ENCODE measurements at regions not wholly inside any gene's neighbourhood (a gene's known extent, or its start where the extent isn't known, plus 50 kb on each side); places are given as distances from the start of the nearest gene placed in this dataset.

DNA sequence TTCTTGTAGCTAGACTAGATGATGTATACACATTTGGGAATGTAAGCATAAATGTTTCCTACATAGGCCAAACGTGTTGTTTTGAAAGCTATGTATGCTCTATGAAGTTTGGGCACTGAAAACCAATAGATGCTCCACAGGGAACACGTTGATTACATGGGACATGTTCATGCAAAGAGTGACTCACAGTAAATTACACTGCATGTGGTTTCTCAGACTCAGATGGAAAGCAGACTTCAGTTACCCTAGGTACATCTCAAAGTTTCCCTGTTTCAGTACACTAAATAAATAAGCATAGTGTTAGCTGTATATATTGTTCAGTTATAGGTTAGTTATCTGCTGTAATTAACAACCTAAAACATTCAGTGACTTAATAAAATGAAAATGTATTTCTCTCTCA, 301.9 kb upstream of the RUNX1 start:
- no peak for DNase-seq (ENCODE audit: low spot score in 2 of 2)
- Histone ChIP-seq H3K9me3 (no peaks in the 10 kb centered on the region), H3K27ac (no peak overlapping the region), H3K27me3 (no peaks in the 10 kb centered on the region), H3K4me3 (no peak overlapping the region), H3K4me1 (no peaks in the 10 kb centered on the region), H3K36me3 (no peaks in the 10 kb centered on the region)
- TF ChIP-seq EP300 (IDR thresholded peaks at IDR 0.05) (no peak), POLR2A (IDR thresholded peaks at IDR 0.05) (no peak)
- TF ChIP-seq, protein P1, sequence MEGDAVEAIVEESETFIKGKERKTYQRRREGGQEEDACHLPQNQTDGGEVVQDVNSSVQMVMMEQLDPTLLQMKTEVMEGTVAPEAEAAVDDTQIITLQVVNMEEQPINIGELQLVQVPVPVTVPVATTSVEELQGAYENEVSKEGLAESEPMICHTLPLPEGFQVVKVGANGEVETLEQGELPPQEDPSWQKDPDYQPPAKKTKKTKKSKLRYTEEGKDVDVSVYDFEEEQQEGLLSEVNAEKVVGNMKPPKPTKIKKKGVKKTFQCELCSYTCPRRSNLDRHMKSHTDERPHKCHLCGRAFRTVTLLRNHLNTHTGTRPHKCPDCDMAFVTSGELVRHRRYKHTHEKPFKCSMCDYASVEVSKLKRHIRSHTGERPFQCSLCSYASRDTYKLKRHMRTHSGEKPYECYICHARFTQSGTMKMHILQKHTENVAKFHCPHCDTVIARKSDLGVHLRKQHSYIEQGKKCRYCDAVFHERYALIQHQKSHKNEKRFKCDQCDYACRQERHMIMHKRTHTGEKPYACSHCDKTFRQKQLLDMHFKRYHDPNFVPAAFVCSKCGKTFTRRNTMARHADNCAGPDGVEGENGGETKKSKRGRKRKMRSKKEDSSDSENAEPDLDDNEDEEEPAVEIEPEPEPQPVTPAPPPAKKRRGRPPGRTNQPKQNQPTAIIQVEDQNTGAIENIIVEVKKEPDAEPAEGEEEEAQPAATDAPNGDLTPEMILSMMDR (IDR thresholded peaks at IDR 0.05) = no peak
- WGBS, 2 donors = 59 to 79% methylated on average over 2 of the region's 2 CpGs

DNA sequence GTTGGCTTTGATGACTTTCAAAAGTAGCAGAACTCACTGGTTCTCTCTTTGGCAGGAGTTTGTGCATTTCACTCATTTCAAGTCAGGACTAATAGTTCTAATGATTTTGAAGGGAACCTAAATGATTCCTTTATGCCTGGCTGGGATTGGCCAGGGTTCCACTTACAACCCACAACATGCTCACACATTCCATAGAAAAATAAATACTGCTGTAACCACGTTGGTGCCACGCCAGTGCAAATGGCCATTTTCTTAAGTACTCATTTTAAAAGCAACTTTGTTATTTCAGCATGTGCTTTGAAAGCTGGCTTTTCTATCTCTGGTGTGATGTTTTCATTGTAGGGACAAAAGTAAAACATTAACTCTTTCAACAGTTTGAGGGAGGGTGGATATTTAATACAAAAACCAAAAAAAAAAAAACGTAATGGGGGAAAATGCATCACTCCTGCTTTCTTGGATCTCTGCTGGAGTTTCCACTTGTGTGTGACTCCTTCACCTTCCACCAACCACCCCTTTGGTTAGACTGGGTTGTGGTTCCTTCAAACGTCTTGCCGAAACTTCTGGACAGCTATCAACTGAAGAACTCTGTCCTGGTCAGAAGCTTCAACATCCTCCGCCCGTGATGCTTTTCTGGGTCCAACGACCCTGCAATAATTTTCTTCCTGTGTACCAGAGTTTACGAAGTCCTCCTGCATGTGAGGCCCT, 300.4 kb upstream of the RUNX1 start:
- TF ChIP-seq, protein P1 (IDR thresholded peaks at IDR 0.05) = no peak
- TF ChIP-seq POLR2A (IDR thresholded peaks at IDR 0.05) (no peak), EP300 (IDR thresholded peaks at IDR 0.05) (no peak)
- DNase-seq (ENCODE audit: low spot score in 2 of 2) = no peak
- Histone ChIP-seq H3K27ac (no peak overlapping the region), H3K27me3 (peaks cover 0 to 4% of the 10 kb centered on the region in 2 donors), H3K4me3 (no peak overlapping the region), H3K9me3 (no peaks in the 10 kb centered on the region), H3K36me3 (no peaks in the 10 kb centered on the region), H3K4me1 (no peaks in the 10 kb centered on the region)
- 73 to 77% methylated on average over 9 of the region's 9 CpGs for WGBS, 2 donors

DNA sequence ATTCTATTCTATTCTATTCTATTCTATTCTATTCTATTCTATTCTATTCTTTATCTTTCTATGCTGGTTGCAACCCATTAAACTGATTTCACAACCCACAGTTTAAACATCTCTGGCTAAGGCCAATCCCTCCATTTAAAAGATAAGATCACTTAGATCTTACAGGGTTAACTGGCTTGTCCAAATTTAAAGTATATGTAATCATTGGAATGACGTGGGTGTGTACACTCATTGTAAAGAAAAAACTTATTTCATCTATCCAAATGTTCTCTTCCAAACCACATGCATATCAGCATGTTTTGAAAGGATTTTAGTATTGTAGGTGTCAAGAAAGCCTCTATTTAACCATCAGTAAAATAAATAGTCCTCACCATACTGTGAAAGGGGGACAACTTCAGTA, 299.6 kb upstream of the RUNX1 start:
- no peak overlapping the region for H3K4me3 ChIP-seq

DNA sequence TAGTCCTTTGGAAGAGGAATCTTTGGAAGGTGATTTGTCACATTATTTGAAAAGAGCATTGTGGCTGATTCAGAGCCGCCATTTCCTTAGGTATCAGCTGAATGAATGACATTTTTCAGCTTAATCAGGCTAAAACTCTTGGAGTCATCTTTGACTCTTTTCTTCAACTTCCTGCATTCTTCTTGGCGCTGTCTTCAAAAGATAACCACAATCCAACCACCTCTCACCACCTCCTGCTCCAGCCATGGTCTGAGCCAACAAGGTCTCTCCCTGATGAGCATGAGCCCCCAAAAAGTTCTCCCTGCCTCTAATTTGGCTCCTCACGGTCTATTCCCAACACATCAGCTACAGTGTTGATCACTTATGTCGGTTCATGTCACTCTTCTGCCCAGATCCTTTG, 297.6 kb upstream of the RUNX1 start:
- H3K9me3 ChIP-seq = no peaks in the 10 kb centered on the region
- H3K4me1 ChIP-seq = no peaks in the 10 kb centered on the region
- no peak overlapping the region for H3K27ac ChIP-seq
- TF ChIP-seq EP300 (IDR thresholded peaks at IDR 0.05) (no peak), POLR2A (IDR thresholded peaks at IDR 0.05) (no peak)
- TF ChIP-seq, protein P1 (IDR thresholded peaks at IDR 0.05) = no peak
- 93 to 98% methylated on average over 4 of the region's 4 CpGs for WGBS, 2 donors
- H3K27me3 ChIP-seq = peaks cover 0 to 4% of the 10 kb centered on the region in 2 donors
- no peak for DNase-seq (ENCODE audit: low spot score in 2 of 2)
- H3K36me3 ChIP-seq = no peaks in the 10 kb centered on the region
- no peak overlapping the region for H3K4me3 ChIP-seq

More for the DNA sequence above, 299.6 kb upstream of the RUNX1 start:
- Histone ChIP-seq H3K4me1 (no peaks in the 10 kb centered on the region), H3K36me3 (no peaks in the 10 kb centered on the region), H3K9me3 (no peaks in the 10 kb centered on the region), H3K27me3 (peaks cover 0 to 4% of the 10 kb centered on the region in 2 donors), H3K27ac (no peak overlapping the region)
- WGBS, 2 donors = 30% methylated on average over 1 of the region's 1 CpG
- DNase-seq (ENCODE audit: low spot score in 2 of 2) = no peak
- TF ChIP-seq EP300 (IDR thresholded peaks at IDR 0.05) (no peak), POLR2A (IDR thresholded peaks at IDR 0.05) (no peak)
- TF ChIP-seq, protein P1 (IDR thresholded peaks at IDR 0.05) = no peak

DNA sequence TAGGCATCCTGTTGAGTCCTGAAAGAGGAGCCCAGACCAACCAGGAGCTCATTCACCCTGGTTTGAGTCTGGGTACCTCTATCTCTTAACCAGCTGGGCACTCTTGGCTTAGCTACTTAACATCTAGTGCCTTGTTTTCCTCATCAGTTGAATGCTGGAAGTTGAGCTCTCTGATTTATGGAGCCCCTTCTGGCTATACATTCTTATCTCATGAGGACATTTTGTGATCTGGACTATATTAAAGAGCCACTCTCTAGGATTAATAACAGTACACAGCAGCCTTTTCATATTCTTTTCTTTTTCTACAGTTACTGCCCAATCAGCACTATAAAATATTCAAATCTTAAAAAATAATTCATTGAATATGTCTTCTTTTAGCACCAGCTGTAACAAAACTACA, 296.9 kb upstream of the RUNX1 start:
- H3K27me3 ChIP-seq = peaks cover 0 to 4% of the 10 kb centered on the region in 2 donors
- TF ChIP-seq, protein P1 (IDR thresholded peaks at IDR 0.05) = no peak
- TF ChIP-seq EP300 (IDR thresholded peaks at IDR 0.05) (no peak), POLR2A (IDR thresholded peaks at IDR 0.05) (no peak)
- no peaks in the 10 kb centered on the region for H3K36me3 ChIP-seq
- no peak overlapping the region for H3K27ac ChIP-seq
- DNase-seq (ENCODE audit: low spot score in 2 of 2) = no peak
- no peak overlapping the region for H3K4me3 ChIP-seq
- H3K9me3 ChIP-seq = no peaks in the 10 kb centered on the region
- no peaks in the 10 kb centered on the region for H3K4me1 ChIP-seq

Data from tibial nerve (tissue), 4 donors.